Fibroblast of lung (primary cell): ENCODE measurements at regions not wholly inside any gene's neighbourhood (a gene's known extent, or its start where the extent isn't known, plus 50 kb on each side); places are given as distances from the start of the nearest gene placed in this dataset.

ENCODE experiments used
- EZH2 ChIP-seq: IDR thresholded peaks from 2 replicates; pipeline ENCODE4 v1.5.1; 2012; ENCODE audit warnings: low read length, control low read depth, mild to moderate bottlenecking; ENCODE audit errors: missing control alignments
- TF ChIP-seq, protein P1 (sequence below), 2 donors: IDR thresholded peaks in 1 of 2; conservative IDR thresholded peaks in 1 of 2; 1 replicate in 1 of 2; 2 replicates in 1 of 2; pipeline ENCODE4 v1.5.1; 2011 to 2012; ENCODE audit warnings: low read length in 2 of 2, control low read depth in 1 of 2, inconsistent platforms in 1 of 2, low read depth in 1 of 2, mild to moderate bottlenecking in 1 of 2

DNA sequence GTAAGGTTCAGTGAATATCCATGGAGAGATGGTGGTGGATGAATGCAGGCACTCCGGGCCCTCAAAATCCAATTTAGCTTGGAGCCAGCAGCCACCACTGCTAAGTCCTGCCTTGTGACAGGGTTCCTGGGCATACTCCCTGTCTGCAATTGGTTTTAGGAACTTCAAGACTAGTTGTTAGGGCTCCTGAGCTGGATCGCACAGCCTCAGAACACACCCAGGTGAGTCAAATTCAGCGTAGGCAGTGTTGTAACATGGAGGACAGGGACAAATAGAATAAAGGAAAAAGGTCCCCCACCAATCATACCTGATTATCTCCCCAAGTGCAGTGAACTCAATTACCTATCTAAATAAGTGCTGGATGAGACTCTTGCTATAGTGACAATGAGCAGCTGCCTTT is 74.6 kb downstream of the PERP start:
- TF ChIP-seq, protein P1, sequence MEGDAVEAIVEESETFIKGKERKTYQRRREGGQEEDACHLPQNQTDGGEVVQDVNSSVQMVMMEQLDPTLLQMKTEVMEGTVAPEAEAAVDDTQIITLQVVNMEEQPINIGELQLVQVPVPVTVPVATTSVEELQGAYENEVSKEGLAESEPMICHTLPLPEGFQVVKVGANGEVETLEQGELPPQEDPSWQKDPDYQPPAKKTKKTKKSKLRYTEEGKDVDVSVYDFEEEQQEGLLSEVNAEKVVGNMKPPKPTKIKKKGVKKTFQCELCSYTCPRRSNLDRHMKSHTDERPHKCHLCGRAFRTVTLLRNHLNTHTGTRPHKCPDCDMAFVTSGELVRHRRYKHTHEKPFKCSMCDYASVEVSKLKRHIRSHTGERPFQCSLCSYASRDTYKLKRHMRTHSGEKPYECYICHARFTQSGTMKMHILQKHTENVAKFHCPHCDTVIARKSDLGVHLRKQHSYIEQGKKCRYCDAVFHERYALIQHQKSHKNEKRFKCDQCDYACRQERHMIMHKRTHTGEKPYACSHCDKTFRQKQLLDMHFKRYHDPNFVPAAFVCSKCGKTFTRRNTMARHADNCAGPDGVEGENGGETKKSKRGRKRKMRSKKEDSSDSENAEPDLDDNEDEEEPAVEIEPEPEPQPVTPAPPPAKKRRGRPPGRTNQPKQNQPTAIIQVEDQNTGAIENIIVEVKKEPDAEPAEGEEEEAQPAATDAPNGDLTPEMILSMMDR (conservative IDR thresholded peaks at IDR 0.05 in 1 of 2, IDR thresholded peaks at IDR 0.05 in 1 of 2; ENCODE audit: low read depth in 1 of 2, low read length in 2 of 2) = no peak
- TF ChIP-seq EZH2 = no peak
